Naive B cell (primary cell): ENCODE measurements at regions not wholly inside any gene's neighbourhood (a gene's known extent, or its start where the extent isn't known, plus 50 kb on each side); places are given as distances from the start of the nearest gene placed in this dataset.
"Not testable (repeated sequence)": the region's sequence is repeated elsewhere in the genome, so short reads cannot be mapped to it uniquely, and the experiment has no call there.

Experiments used
- ATAC-seq, 2 donors: fragments of 150-1000 bp; cut with Tn5 transposase; 2 replicates each; pipeline ENCODE4 v1.10.0; 2021; ENCODE audit warnings: low read depth in 2 of 2, mild to moderate bottlenecking in 2 of 2, moderate library complexity in 2 of 2
- DNase-seq: peaks from one replicate; pipeline ENCODE4 v3.0.0; 2022
- H3K27ac Mint-ChIP-seq, 6 donors: one replicate each; pipeline ENCODE4 v1.8.0; 2020 to 2022; ENCODE audit warnings: mild to moderate bottlenecking in 6 of 6, mixed read lengths in 6 of 6, moderate library complexity in 5 of 6, inconsistent platforms in 2 of 6
- H3K27me3 Mint-ChIP-seq, 3 donors: one replicate each; pipeline ENCODE4 v1.8.0; 2021 to 2022; ENCODE audit warnings: mixed read lengths in 3 of 3, mild to moderate bottlenecking in 1 of 3
- H3K36me3 Mint-ChIP-seq, 2 donors: one replicate each; pipeline ENCODE4 v1.8.0; 2020 to 2022; ENCODE audit warnings: mixed read lengths in 2 of 2, inconsistent platforms in 1 of 2, mild to moderate bottlenecking in 1 of 2
- H3K4me1 Mint-ChIP-seq, 3 donors: one replicate each; pipeline ENCODE4 v1.8.0; 2020 to 2022; ENCODE audit warnings: mixed read lengths in 3 of 3, inconsistent platforms in 1 of 3, mild to moderate bottlenecking in 1 of 3, moderate library complexity in 1 of 3
- H3K4me3 Mint-ChIP-seq, 8 donors: one replicate each; pipeline ENCODE4 v1.8.0; 2020 to 2022; ENCODE audit warnings: mild to moderate bottlenecking in 8 of 8, mixed read lengths in 8 of 8, moderate library complexity in 8 of 8, inconsistent platforms in 2 of 8
- H3K9me3 Mint-ChIP-seq, 7 donors: one replicate each; pipeline ENCODE4 v1.8.0; 2020 to 2022; ENCODE audit warnings: mixed read lengths in 7 of 7, mild to moderate bottlenecking in 5 of 7, inconsistent platforms in 2 of 7, moderate library complexity in 1 of 7

DNA sequence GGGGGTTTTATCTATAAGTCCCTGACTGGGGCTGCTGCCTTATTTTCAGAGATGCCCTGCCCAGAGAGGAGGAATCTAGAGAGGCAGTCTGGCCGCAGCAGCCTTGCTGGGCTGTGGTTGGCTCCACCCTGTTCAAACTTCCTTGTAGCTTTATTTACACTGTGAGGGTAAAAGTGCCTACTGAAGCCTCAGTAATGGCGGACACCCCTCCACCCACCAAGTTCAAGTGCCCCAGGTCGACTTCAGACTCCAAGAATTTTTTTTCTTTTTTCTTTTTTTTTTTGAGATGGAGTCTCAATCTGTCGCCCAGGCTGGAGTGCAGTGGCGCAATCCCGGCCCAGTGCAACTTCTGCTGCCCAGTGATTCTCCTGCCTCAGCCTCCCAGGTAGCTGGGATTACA lies 137.3 kb upstream of the MTPN start:
- DNase-seq, H3K27ac Mint-ChIP-seq, H3K36me3 Mint-ChIP-seq, H3K4me1 Mint-ChIP-seq, H3K27me3 Mint-ChIP-seq, ATAC-seq, H3K4me3 Mint-ChIP-seq: not testable (repeated sequence)
- H3K9me3 Mint-ChIP-seq = peaks cover 4 to 17% (median 8%) of the 10 kb centered on the region in 7 donors

DNA sequence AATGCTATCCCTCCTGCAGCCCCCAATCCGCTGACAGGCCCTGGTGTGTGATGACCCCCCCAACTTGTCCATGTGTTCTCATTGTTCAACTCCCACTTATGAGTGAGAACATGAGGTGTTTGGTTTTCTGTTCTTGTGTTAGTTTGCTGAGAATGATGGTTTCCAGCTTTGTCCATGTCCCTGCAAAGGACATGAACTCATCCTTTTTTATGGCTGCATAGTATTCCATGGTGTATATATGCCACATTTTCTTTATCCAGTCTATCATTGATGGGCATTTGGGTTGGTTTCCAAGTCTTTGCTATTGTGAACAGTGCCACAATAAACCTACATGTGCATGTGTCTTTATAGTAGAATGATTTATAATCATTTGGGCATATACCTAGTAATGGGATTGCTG lies 131.9 kb upstream of the MTPN start:
- H3K27me3 Mint-ChIP-seq, H3K4me1 Mint-ChIP-seq, H3K27ac Mint-ChIP-seq, ATAC-seq, H3K4me3 Mint-ChIP-seq, DNase-seq: not testable (repeated sequence)
- Mint-ChIP-seq H3K36me3 (peaks cover 9 to 13% of the 10 kb centered on the region in 2 donors), H3K9me3 (peaks cover 4 to 38% (median 20%) of the 10 kb centered on the region in 7 donors)

GRCh38 chr7:136105191-136105590 lies 128.0 kb upstream of the MTPN start:
- no peaks in the 10 kb centered on the region for H3K27me3 Mint-ChIP-seq
- peaks cover 0 to 7% of the 10 kb centered on the region in 2 donors for H3K36me3 Mint-ChIP-seq
- no peaks in the 10 kb centered on the region for H3K4me1 Mint-ChIP-seq
- ATAC-seq (no peak), DNase-seq (no peak)
- no peak overlapping the region for H3K4me3 Mint-ChIP-seq
- no peak overlapping the region for H3K27ac Mint-ChIP-seq
- H3K9me3 Mint-ChIP-seq = peaks cover 0 to 38% (median 14%) of the 10 kb centered on the region in 7 donors

DNA sequence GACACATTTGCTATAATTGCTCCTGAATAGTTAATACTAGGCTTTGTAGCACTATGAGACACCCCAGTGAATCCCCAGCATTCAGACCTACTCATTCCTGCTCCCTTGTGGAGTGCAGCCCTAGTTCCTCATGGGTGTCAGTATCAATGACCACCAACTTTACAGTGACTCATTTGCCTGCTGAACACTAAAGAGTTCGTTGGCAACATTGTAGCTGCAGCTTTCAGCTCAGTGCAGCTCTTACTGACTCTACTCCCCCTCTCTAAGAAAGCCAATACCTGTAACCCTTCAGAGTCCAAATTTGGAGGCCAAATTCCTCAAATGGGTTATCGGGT lies 127.1 kb upstream of the MTPN start:
- no peak for DNase-seq

DNA sequence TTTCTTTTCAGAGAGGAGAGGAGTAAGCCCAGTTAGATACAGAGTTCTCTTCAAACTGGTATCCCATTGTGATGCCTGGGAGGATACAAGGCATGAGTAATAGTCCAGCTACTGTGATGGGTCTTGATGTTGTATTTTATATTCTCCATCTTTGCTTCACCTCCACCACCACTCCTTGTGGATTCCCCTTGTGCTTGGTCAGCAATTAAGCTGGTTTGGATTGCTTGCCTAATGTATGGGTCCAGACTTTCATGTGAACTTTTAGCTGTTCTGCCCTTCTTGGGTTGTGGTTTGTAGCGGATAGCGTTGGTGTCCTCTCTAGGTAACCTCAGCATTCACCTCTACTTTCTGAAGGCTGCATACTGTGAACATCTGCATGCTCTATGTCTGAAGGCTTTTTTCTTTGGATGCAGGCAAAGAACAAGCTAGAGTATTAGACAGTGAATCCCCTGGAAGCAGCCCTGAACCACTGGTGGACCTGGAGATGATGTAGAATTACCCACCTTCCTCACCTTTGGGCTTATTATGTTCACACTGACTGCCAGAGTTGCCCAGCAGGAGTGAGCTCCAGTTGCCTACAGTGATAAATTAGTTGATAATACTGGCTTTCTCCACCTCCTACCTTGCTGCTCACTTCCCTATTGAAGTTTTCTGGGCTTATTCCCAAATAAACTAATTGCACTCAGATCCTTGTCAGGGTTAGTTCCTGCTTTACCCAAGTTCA lies 126.5 kb upstream of the MTPN start:
- H3K27ac Mint-ChIP-seq = peak overlapping the region in 2 of 6 donors; percentile 12 to 82
- no peaks in the 10 kb centered on the region for H3K4me1 Mint-ChIP-seq
- ATAC-seq (no peak), DNase-seq (no peak)
- H3K9me3 Mint-ChIP-seq = peaks cover 0 to 33% (median 15%) of the 10 kb centered on the region in 7 donors
- peaks cover 0 to 7% of the 10 kb centered on the region in 2 donors for H3K36me3 Mint-ChIP-seq
- H3K4me3 Mint-ChIP-seq = no peak overlapping the region
- no peaks in the 10 kb centered on the region for H3K27me3 Mint-ChIP-seq

More for the DNA sequence above, 127.1 kb upstream of the MTPN start:
- Mint-ChIP-seq H3K9me3 (peaks cover 0 to 34% (median 15%) of the 10 kb centered on the region in 7 donors), H3K27ac (peak overlapping the region in 1 of 6 donors; percentile 12), H3K36me3 (peaks cover 0 to 7% of the 10 kb centered on the region in 2 donors), H3K4me1 (no peaks in the 10 kb centered on the region), H3K4me3 (no peak overlapping the region), H3K27me3 (no peaks in the 10 kb centered on the region)
- ATAC-seq = no peak

GRCh38 chr7:136102881-136103280 lies 125.7 kb upstream of the MTPN start:
- DNase-seq = no peak
- ATAC-seq = no peak
- Mint-ChIP-seq H3K4me1 (no peaks in the 10 kb centered on the region), H3K9me3 (peaks cover 0 to 24% (median 12%) of the 10 kb centered on the region in 7 donors), H3K4me3 (no peak overlapping the region), H3K36me3 (peaks cover 0 to 7% of the 10 kb centered on the region in 2 donors), H3K27me3 (no peaks in the 10 kb centered on the region), H3K27ac (no peak overlapping the region)

DNA sequence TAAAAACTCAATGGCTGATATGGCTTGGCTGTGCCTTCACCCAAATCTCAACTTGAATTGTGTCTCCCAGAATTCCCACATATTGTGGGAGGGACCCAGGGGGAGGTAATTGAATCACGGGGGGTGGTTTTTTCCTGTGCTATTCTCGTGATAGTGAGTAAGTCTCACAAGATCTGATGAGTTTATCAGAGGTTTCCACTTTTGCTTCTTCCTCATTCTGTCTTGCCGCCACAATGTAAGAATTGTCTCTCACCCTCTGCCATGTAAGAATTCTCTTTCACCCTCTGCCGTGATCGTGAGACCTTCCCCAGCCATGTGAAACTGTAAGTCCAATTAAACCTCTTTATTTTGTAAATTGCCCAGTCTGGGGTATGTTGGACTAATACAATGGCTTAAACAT lies 115.6 kb upstream of the MTPN start:
- Mint-ChIP-seq H3K9me3 (peaks cover 3 to 21% (median 12%) of the 10 kb centered on the region in 7 donors), H3K36me3 (peaks cover 15 to 17% of the 10 kb centered on the region in 2 donors)
- H3K4me1 Mint-ChIP-seq, DNase-seq, H3K27ac Mint-ChIP-seq, H3K4me3 Mint-ChIP-seq, H3K27me3 Mint-ChIP-seq, ATAC-seq: not testable (repeated sequence)

- H3K4me1 Mint-ChIP-seq = no peaks in the 10 kb centered on the region
- H3K4me3 Mint-ChIP-seq = no peak overlapping the region
- peaks cover 2 to 10% (median 4%) of the 10 kb centered on the region in 7 donors for H3K9me3 Mint-ChIP-seq
- DNase-seq (no peak), ATAC-seq (no peak)
- peak overlapping the region in 2 of 6 donors; percentile 5 to 21 for H3K27ac Mint-ChIP-seq
- peaks cover 8 to 13% of the 10 kb centered on the region in 2 donors for H3K36me3 Mint-ChIP-seq
- H3K27me3 Mint-ChIP-seq = no peaks in the 10 kb centered on the region
These were observed 110.7 kb upstream of the MTPN start for GRCh38 chr7:136087881-136088280.

- ATAC-seq = peak; percentile 68 to 93
- H3K36me3 Mint-ChIP-seq = peaks cover 0 to 8% of the 10 kb centered on the region in 2 donors
- H3K4me3 Mint-ChIP-seq = peak overlapping the region in 7 of 8 donors; percentile 2 to 60 (median 35)
- peak overlapping the region in 2 of 6 donors; percentile 51 to 89 for H3K27ac Mint-ChIP-seq
- peak; percentile 30 for DNase-seq
- H3K27me3 Mint-ChIP-seq = no peaks in the 10 kb centered on the region
- peaks cover 0 to 2% (median 0%) of the 10 kb centered on the region in 7 donors for H3K9me3 Mint-ChIP-seq
- H3K4me1 Mint-ChIP-seq = no peaks in the 10 kb centered on the region
These were observed 109.6 kb upstream of the MTPN start for GRCh38 chr7:136086712-136087111.

DNA sequence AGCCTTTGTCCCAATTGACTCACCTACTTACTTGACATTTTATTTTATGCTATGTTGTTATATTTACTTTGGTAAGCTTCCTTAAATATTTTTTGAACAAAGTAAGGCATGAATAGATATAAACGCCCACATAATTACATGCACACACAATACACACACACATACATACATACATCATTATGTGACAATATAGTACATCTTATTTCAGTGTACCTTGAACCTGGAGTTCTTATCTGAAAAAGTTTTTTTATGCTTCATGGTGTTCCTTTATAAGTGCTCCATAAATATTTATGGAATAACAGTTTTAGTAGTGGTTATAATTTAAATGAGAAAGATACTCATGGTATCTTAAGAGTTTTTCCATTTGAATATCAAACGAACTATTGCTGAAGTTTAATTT lies 102.8 kb upstream of the MTPN start:
- H3K27ac Mint-ChIP-seq = no peak overlapping the region
- no peak overlapping the region for H3K4me3 Mint-ChIP-seq
- peaks cover 0 to 2% (median 0%) of the 10 kb centered on the region in 7 donors for H3K9me3 Mint-ChIP-seq
- ATAC-seq (no peak), DNase-seq (no peak)
- H3K4me1 Mint-ChIP-seq = no peaks in the 10 kb centered on the region
- no peaks in the 10 kb centered on the region for H3K36me3 Mint-ChIP-seq
- H3K27me3 Mint-ChIP-seq = no peaks in the 10 kb centered on the region

- Mint-ChIP-seq H3K4me3 (no peak overlapping the region), H3K4me1 (no peaks in the 10 kb centered on the region), H3K9me3 (peaks cover 0 to 2% (median 0%) of the 10 kb centered on the region in 7 donors), H3K27me3 (no peaks in the 10 kb centered on the region), H3K27ac (no peak overlapping the region), H3K36me3 (no peaks in the 10 kb centered on the region)
- DNase-seq (no peak), ATAC-seq (no peak)
These were observed 102.3 kb upstream of the MTPN start for GRCh38 chr7:136079478-136079892.

DNA sequence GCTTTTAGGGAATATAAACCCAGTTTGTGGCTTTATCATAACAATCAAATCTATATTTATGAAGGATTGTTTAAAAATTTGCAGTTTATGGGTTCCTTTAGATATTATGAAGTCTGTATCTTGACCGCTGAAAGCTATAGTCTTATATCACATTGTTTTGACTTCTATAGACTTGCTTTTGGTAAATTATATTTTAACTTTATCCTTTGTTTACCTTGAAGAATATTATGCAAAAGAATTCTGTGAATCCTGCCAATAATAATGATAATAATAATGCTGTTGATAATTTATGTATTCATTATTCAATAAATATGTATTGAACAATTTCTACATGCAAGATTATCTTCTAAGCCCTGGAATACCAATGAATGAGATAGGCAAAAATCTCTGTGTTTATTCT lies 101.9 kb upstream of the MTPN start:
- H3K4me3 Mint-ChIP-seq = no peak overlapping the region
- DNase-seq (no peak), ATAC-seq (no peak)
- no peaks in the 10 kb centered on the region for H3K4me1 Mint-ChIP-seq
- peaks cover 0 to 2% (median 0%) of the 10 kb centered on the region in 7 donors for H3K9me3 Mint-ChIP-seq
- H3K27ac Mint-ChIP-seq = no peak overlapping the region
- no peaks in the 10 kb centered on the region for H3K36me3 Mint-ChIP-seq
- H3K27me3 Mint-ChIP-seq = no peaks in the 10 kb centered on the region

DNA sequence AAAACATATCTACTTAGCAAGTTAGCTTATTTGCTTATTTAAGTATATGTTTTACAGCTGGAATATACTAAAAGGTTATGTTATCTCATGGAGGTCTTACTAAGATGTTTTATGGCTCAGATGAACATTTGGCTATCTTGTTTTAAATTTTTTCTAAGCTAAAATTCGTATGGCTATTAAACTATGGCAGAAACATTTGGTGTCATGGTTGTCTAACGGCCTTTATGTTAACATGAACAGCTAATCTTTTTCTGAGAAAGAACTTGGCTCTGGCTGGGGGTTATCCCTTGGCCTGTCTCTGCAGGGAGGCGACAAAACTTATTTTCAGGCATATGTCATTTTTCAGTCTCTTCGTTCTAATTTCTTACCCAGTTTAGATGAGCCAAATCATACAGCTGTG lies 101.5 kb upstream of the MTPN start:
- no peak overlapping the region for H3K27ac Mint-ChIP-seq
- H3K4me3 Mint-ChIP-seq = no peak overlapping the region
- H3K4me1 Mint-ChIP-seq = no peaks in the 10 kb centered on the region
- H3K27me3 Mint-ChIP-seq = no peaks in the 10 kb centered on the region
- no peak for DNase-seq
- no peaks in the 10 kb centered on the region for H3K36me3 Mint-ChIP-seq
- peaks cover 0 to 2% (median 0%) of the 10 kb centered on the region in 7 donors for H3K9me3 Mint-ChIP-seq
- no peak for ATAC-seq

GRCh38 chr7:136076954-136077353 lies 99.8 kb upstream of the MTPN start:
- ATAC-seq (no peak), DNase-seq (no peak)
- H3K36me3 Mint-ChIP-seq = no peaks in the 10 kb centered on the region
- no peak overlapping the region for H3K4me3 Mint-ChIP-seq
- no peaks in the 10 kb centered on the region for H3K4me1 Mint-ChIP-seq
- H3K27me3 Mint-ChIP-seq = no peaks in the 10 kb centered on the region
- no peak overlapping the region for H3K27ac Mint-ChIP-seq
- peaks cover 0 to 2% (median 0%) of the 10 kb centered on the region in 7 donors for H3K9me3 Mint-ChIP-seq
